GM12892 (cell line): ENCODE measurements at regions not wholly inside any gene's neighbourhood (a gene's known extent, or its start where the extent isn't known, plus 50 kb on each side); places are given as distances from the start of the nearest gene placed in this dataset.

Source experiments
- POLR2A ChIP-seq: IDR thresholded peaks from 2 replicates; pipeline ENCODE4 v1.6.1; 2011; ENCODE audit warnings: low read depth, low read length, control low read depth
- TAF1 ChIP-seq: IDR thresholded peaks from 2 replicates; pipeline ENCODE4 v1.6.1; 2011; ENCODE audit warnings: low read depth, mild to moderate bottlenecking, control low read depth, low read length, borderline replicate concordance

- TF ChIP-seq TAF1, result no peak
- no peak for TF ChIP-seq POLR2A
These were observed 69.1 kb upstream of the NANOS1 start for GRCh38 chr10:118960157-118961090.
